Tibial nerve (tissue), 4 donors: ENCODE measurements at regions not wholly inside any gene's neighbourhood (a gene's known extent, or its start where the extent isn't known, plus 50 kb on each side); places are given as distances from the start of the nearest gene placed in this dataset.

ENCODE experiments used
- EP300 ChIP-seq, 2 donors: sonication (generic); formaldehyde crosslinking; IDR thresholded peaks; one replicate each; pipeline ENCODE4 v1.6.1; 2017; ENCODE audit warnings: antibody characterized with exemption in 2 of 2, mild to moderate bottlenecking in 1 of 2
- TF ChIP-seq, protein P1 (sequence below), 5 experiments: fragments of 200-600 bp in 3 of 5; fragments of 450-650 bp in 2 of 5; sonication (generic) in 3 of 5; IDR thresholded peaks; one replicate each; pipeline ENCODE4 v1.5.1; 2016 to 2019; ENCODE audit warnings: antibody characterized with exemption in 5 of 5, mild to moderate bottlenecking in 3 of 5, moderate library complexity in 2 of 5

DNA sequence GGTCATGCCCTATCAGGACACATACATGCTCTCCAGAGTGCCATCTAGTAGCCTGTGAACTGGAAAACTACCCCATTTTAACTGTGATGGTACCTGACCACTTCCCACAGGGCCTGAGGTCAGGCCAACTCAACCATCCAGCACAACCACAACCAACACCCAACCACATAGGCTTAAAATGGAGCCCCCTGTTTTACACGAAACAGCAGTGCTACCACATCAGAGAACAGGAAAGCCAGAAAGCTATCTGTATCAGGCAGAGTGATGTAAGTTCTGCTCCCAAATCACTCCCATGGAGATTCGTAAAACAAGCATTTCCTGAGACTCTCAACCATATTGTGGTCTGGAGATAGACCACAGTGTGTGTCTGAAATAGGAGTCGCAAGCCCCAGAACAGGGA, 1017.3 kb upstream of the EPHA6 start:
- no peak for TF ChIP-seq EP300 (IDR thresholded peaks at IDR 0.05)
- TF ChIP-seq, protein P1, sequence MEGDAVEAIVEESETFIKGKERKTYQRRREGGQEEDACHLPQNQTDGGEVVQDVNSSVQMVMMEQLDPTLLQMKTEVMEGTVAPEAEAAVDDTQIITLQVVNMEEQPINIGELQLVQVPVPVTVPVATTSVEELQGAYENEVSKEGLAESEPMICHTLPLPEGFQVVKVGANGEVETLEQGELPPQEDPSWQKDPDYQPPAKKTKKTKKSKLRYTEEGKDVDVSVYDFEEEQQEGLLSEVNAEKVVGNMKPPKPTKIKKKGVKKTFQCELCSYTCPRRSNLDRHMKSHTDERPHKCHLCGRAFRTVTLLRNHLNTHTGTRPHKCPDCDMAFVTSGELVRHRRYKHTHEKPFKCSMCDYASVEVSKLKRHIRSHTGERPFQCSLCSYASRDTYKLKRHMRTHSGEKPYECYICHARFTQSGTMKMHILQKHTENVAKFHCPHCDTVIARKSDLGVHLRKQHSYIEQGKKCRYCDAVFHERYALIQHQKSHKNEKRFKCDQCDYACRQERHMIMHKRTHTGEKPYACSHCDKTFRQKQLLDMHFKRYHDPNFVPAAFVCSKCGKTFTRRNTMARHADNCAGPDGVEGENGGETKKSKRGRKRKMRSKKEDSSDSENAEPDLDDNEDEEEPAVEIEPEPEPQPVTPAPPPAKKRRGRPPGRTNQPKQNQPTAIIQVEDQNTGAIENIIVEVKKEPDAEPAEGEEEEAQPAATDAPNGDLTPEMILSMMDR (IDR thresholded peaks at IDR 0.05) = no peak
